ENCODE measurements at regions not wholly inside any gene's neighbourhood (a gene's known extent, or its start where the extent isn't known, plus 50 kb on each side); places are given as distances from the start of the nearest gene placed in this dataset.

DNA sequence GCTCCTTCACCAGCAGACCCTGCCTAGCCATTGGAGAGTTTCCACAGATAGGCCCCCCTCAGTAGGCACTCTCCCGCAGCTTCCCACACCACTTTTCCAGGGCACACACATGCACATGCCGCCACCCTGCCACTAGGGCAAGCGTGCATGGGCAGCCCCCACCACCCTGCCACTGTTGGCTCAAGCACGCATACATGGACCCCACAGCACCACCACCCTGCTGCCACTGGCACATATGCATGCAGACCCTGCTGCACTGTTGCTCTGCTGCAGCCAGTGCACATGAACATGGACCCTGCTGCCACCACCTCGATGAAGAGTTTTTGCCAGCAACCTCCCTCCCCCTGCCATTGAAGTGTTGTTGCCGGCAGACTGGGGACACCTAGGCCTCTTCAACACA lies 154.9 kb downstream of the FTCDNL1 start:
- H3K9me3 Mint-ChIP-seq (ENCODE audit: unreplicated experiment): no peaks in the 10 kb centered on the region
- TF ChIP-seq, protein P1, sequence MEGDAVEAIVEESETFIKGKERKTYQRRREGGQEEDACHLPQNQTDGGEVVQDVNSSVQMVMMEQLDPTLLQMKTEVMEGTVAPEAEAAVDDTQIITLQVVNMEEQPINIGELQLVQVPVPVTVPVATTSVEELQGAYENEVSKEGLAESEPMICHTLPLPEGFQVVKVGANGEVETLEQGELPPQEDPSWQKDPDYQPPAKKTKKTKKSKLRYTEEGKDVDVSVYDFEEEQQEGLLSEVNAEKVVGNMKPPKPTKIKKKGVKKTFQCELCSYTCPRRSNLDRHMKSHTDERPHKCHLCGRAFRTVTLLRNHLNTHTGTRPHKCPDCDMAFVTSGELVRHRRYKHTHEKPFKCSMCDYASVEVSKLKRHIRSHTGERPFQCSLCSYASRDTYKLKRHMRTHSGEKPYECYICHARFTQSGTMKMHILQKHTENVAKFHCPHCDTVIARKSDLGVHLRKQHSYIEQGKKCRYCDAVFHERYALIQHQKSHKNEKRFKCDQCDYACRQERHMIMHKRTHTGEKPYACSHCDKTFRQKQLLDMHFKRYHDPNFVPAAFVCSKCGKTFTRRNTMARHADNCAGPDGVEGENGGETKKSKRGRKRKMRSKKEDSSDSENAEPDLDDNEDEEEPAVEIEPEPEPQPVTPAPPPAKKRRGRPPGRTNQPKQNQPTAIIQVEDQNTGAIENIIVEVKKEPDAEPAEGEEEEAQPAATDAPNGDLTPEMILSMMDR (IDR thresholded peaks at IDR 0.05; ENCODE audit: unreplicated experiment): no peak
- no peaks in the 10 kb centered on the region for H3K27me3 Mint-ChIP-seq (ENCODE audit: unreplicated experiment)
- no peaks in the 10 kb centered on the region for H3K36me3 Mint-ChIP-seq (ENCODE audit: low read depth, unreplicated experiment)
- no peak for DNase-seq (ENCODE audit: low spot score)
- no peaks in the 10 kb centered on the region for H3K4me1 Mint-ChIP-seq (ENCODE audit: unreplicated experiment)
- H3K4me3 Mint-ChIP-seq (ENCODE audit: unreplicated experiment): no peak overlapping the region
- H3K27ac Mint-ChIP-seq (ENCODE audit: unreplicated experiment): no peak overlapping the region

DNA sequence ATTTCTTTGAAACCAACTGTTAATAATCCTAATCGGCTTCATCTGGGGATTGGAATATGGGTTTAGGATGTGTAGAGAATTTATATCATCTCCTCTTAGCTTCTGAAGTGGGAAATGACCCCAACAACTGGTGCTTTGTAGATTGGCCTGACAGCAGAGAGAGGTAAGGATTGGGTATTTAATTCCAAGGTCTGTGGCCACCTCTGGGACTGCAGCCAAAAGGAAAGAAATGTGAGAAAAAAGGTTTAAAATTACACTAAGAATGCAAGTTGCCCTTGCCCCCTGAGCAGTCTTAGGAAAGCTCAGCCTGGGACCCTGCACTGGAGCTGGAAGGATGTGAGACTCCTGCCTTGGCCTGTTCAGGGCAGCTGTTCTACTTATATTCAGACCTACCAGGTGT lies 157.1 kb downstream of the FTCDNL1 start:
- no peak for DNase-seq (ENCODE audit: low spot score)
- TF ChIP-seq, protein P1 (IDR thresholded peaks at IDR 0.05; ENCODE audit: unreplicated experiment): no peak
- Mint-ChIP-seq H3K4me1 (ENCODE audit: unreplicated experiment) (no peaks in the 10 kb centered on the region), H3K27me3 (ENCODE audit: unreplicated experiment) (no peaks in the 10 kb centered on the region), H3K4me3 (ENCODE audit: unreplicated experiment) (no peak overlapping the region), H3K36me3 (ENCODE audit: low read depth, unreplicated experiment) (no peaks in the 10 kb centered on the region), H3K27ac (ENCODE audit: unreplicated experiment) (no peak overlapping the region), H3K9me3 (ENCODE audit: unreplicated experiment) (no peaks in the 10 kb centered on the region)

DNA sequence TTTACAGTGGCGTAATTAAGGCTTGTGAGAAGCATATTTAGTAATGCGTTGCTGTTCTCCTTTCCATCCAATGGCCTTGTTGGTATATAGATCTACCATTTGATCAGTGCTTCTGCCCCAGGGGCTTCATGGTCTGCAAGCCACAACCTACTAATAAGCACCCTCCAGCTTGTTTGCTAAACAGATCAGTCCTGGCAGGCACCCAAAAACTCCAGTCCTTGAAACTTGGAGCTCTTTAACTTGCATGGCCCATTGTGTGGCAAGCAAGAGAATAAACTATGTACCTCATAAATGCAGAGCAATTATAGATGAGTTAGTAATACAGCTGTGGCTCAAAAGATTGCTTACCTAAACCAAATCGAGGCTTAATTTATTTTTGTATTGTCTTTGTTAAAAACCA lies 158.5 kb downstream of the FTCDNL1 start:
- no peaks in the 10 kb centered on the region for H3K4me1 Mint-ChIP-seq (ENCODE audit: unreplicated experiment)
- no peak for DNase-seq (ENCODE audit: low spot score)
- no peaks in the 10 kb centered on the region for H3K36me3 Mint-ChIP-seq (ENCODE audit: low read depth, unreplicated experiment)
- TF ChIP-seq, protein P1 (IDR thresholded peaks at IDR 0.05; ENCODE audit: unreplicated experiment): no peak
- no peak overlapping the region for H3K27ac Mint-ChIP-seq (ENCODE audit: unreplicated experiment)
- no peaks in the 10 kb centered on the region for H3K9me3 Mint-ChIP-seq (ENCODE audit: unreplicated experiment)
- H3K4me3 Mint-ChIP-seq (ENCODE audit: unreplicated experiment): no peak overlapping the region
- H3K27me3 Mint-ChIP-seq (ENCODE audit: unreplicated experiment): no peaks in the 10 kb centered on the region

DNA sequence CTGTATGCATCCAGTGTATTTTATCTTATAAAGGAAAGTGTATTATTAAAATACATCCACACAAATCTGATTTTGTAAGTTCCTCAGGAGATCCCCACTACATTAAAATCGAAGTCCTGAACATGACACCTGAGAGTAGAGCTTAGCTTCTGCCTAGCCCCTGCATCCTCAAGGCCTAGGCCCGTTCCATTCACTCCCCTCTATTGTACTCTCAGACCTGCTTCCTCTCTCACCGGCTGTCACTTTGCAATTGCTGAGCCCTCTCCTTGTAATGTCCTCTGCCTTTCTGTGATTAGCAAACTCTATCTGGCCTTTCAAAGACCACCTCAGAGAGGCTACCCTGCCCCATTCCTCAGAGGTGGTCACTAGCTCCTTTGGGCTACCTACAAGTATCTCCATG lies 160.8 kb downstream of the FTCDNL1 start:
- no peaks in the 10 kb centered on the region for H3K4me1 Mint-ChIP-seq (ENCODE audit: unreplicated experiment)
- no peak overlapping the region for H3K4me3 Mint-ChIP-seq (ENCODE audit: unreplicated experiment)
- H3K27ac Mint-ChIP-seq (ENCODE audit: unreplicated experiment): no peak overlapping the region
- no peaks in the 10 kb centered on the region for H3K27me3 Mint-ChIP-seq (ENCODE audit: unreplicated experiment)
- DNase-seq (ENCODE audit: low spot score): no peak
- H3K36me3 Mint-ChIP-seq (ENCODE audit: low read depth, unreplicated experiment): no peaks in the 10 kb centered on the region
- H3K9me3 Mint-ChIP-seq (ENCODE audit: unreplicated experiment): no peaks in the 10 kb centered on the region
- TF ChIP-seq, protein P1 (IDR thresholded peaks at IDR 0.05; ENCODE audit: unreplicated experiment): no peak

DNA sequence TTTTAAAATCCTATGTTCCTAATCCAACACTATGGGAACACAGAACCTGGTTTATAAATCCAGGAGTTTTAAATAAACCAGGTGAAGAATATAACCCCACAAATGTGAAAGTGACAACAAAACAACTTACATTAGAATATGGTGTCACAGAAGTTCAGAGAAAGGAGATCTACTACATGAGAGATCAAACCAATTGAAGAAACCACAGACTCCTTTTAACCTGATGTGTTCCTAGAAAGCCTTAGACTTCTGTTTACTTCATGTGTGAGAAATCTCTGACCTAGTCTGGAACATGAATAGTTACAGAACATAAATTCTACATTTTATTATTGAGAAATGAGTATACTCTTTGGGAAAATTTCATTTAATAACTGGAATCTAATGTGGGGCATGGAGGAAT lies 165.3 kb downstream of the FTCDNL1 start:
- no peaks in the 10 kb centered on the region for H3K27me3 Mint-ChIP-seq (ENCODE audit: unreplicated experiment)
- DNase-seq (ENCODE audit: low spot score): no peak
- TF ChIP-seq, protein P1 (IDR thresholded peaks at IDR 0.05; ENCODE audit: unreplicated experiment): no peak
- no peak overlapping the region for H3K27ac Mint-ChIP-seq (ENCODE audit: unreplicated experiment)
- no peaks in the 10 kb centered on the region for H3K4me1 Mint-ChIP-seq (ENCODE audit: unreplicated experiment)
- H3K36me3 Mint-ChIP-seq (ENCODE audit: low read depth, unreplicated experiment): no peaks in the 10 kb centered on the region
- no peak overlapping the region for H3K4me3 Mint-ChIP-seq (ENCODE audit: unreplicated experiment)
- H3K9me3 Mint-ChIP-seq (ENCODE audit: unreplicated experiment): no peaks in the 10 kb centered on the region
